CD1c-positive myeloid dendritic cell (primary cell): ENCODE measurements at regions not wholly inside any gene's neighbourhood (a gene's known extent, or its start where the extent isn't known, plus 50 kb on each side); places are given as distances from the start of the nearest gene placed in this dataset.
A peak's percentile ranks its signal among the peaks of the same experiment; 100 is the strongest.
"Not testable (repeated sequence)": the region's sequence is repeated elsewhere in the genome, so short reads cannot be mapped to it uniquely, and the experiment has no call there.

Experiments
- DNase-seq: peaks from one replicate; pipeline ENCODE4 v3.0.0-alpha.2; 2016; ENCODE audit errors: extremely low spot score

GRCh38 chr14:18656627-18657026, 55.7 kb downstream of the OR11H12 start:
- no peak for DNase-seq

- DNase-seq = peak; percentile 0
Observed at GRCh38 chr14:18659892-18660584, 59.1 kb downstream of the OR11H12 start.

GRCh38 chr14:18660585-18660922, 59.6 kb downstream of the OR11H12 start:
- no peak for DNase-seq

- not testable (repeated sequence) for DNase-seq
Observed at GRCh38 chr14:18667843-18668242, 66.9 kb downstream of the OR11H12 start.

GRCh38 chr14:18688346-18688745, 87.4 kb downstream of the OR11H12 start:
- DNase-seq = no peak
